RWPE2 (cell line): ENCODE measurements at regions not wholly inside any gene's neighbourhood (a gene's known extent, or its start where the extent isn't known, plus 50 kb on each side); places are given as distances from the start of the nearest gene placed in this dataset.

ENCODE experiments used
- ATAC-seq: fragments of 200-7000 bp; cut with Tn5 transposase; 3 replicates; pipeline ENCODE4 v1.9.1; 2021; ENCODE audit warnings: low read depth
- DNase-seq: peaks from one replicate; pipeline ENCODE4 v3.0.0-alpha.2; 2020; ENCODE audit warnings: low spot score
- H3K27ac ChIP-seq: fragments of 450-650 bp; 2 replicates; pipeline ENCODE4 v1.5.1; 2017; ENCODE audit warnings: mild to moderate bottlenecking; ENCODE audit not compliant: poor library complexity, severe bottlenecking
- H3K27me3 ChIP-seq: fragments of 250-450 bp; sonication (Bioruptor Pico); 2 replicates; pipeline ENCODE4 v1.5.1; 2021; ENCODE audit warnings: mild to moderate bottlenecking, moderate library complexity; ENCODE audit not compliant: insufficient read depth, poor library complexity, severe bottlenecking
- H3K36me3 ChIP-seq: fragments of 250-450 bp; sonication (Bioruptor Pico); 2 replicates; pipeline ENCODE4 v1.5.1; 2020; ENCODE audit warnings: low read depth, mild to moderate bottlenecking, moderate library complexity
- H3K4me1 ChIP-seq: fragments of 250-450 bp; sonication (Bioruptor Pico); 2 replicates; pipeline ENCODE4 v1.5.1; 2021; ENCODE audit warnings: mild to moderate bottlenecking, moderate library complexity; ENCODE audit not compliant: insufficient read depth, poor library complexity, severe bottlenecking
- H3K4me3 ChIP-seq: fragments of 250-450 bp; sonication (Bioruptor Pico); 2 replicates; pipeline ENCODE4 v1.5.1; 2021; ENCODE audit warnings: mild to moderate bottlenecking, moderate library complexity; ENCODE audit not compliant: severe bottlenecking
- H3K9me3 ChIP-seq: fragments of 250-450 bp; sonication (Bioruptor Pico); 2 replicates; pipeline ENCODE4 v1.5.1; 2021; ENCODE audit warnings: mild to moderate bottlenecking, moderate library complexity; ENCODE audit not compliant: severe bottlenecking
- CTCF ChIP-seq: fragments of 450-650 bp; IDR thresholded peaks from one replicate; pipeline ENCODE4 v1.5.1; 2017; ENCODE audit warnings: mild to moderate bottlenecking, moderate library complexity; ENCODE audit not compliant: poor library complexity, severe bottlenecking

DNA sequence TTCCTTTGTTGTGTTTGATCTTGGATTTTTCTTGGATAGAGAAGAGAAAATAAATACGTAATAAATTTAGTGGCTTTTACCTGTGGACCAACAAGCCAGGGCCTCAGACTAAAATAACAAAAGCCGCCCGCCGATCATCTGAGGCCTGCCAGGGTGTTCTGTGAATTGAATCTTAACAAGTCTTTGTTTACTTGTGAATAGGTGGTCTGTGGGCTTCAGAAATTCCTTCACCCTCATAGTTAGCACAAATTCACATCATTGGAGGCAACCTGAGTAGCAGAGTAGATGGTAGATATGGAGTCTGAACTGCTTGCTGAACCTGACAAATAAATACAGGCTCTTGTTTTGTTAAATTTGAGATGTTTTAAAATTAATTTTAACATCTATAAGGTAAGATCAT, 176.3 kb upstream of the MTNR1B start:
- Histone ChIP-seq H3K4me3 (no peak overlapping the region), H3K27ac (no peak overlapping the region)
- no peak for ATAC-seq

DNA sequence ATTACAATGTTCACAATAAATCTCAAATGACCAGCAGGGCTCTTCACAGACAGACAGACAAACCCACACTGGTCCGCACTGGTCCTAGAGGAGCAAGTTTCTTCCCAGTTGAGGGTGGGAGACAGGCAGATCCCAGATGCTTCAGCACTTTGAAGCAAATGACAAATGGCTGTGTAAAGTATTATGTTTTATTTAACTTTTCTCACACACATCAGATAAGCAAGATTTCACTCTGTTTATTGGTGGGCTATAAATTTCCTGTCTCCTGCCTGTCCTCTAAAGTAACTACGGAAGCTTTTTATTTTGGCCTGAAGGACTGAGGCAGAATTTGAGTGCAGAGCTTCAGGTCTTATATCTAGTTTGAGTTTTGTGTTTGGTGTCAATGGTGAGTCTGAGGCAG, 174.7 kb upstream of the MTNR1B start:
- no peak for TF ChIP-seq CTCF

More for the DNA sequence above, 176.3 kb upstream of the MTNR1B start:
- H3K4me1 ChIP-seq = no peaks in the 10 kb centered on the region
- H3K36me3 ChIP-seq = no peaks in the 10 kb centered on the region
- no peaks in the 10 kb centered on the region for H3K27me3 ChIP-seq
- no peak for TF ChIP-seq CTCF
- no peaks in the 10 kb centered on the region for H3K9me3 ChIP-seq
- no peak for DNase-seq

GRCh38 chr11:92796744-92797143, 172.7 kb upstream of the MTNR1B start:
- H3K27ac ChIP-seq = no peak overlapping the region
- no peaks in the 10 kb centered on the region for H3K27me3 ChIP-seq
- H3K9me3 ChIP-seq = no peaks in the 10 kb centered on the region
- H3K4me1 ChIP-seq = no peaks in the 10 kb centered on the region
- no peak for DNase-seq
- ATAC-seq = no peak
- no peak overlapping the region for H3K4me3 ChIP-seq
- TF ChIP-seq CTCF = no peak
- H3K36me3 ChIP-seq = no peaks in the 10 kb centered on the region

More for the DNA sequence above, 174.7 kb upstream of the MTNR1B start:
- ATAC-seq = no peak
- Histone ChIP-seq H3K4me1 (no peaks in the 10 kb centered on the region), H3K27me3 (no peaks in the 10 kb centered on the region), H3K36me3 (no peaks in the 10 kb centered on the region), H3K4me3 (no peak overlapping the region), H3K9me3 (no peaks in the 10 kb centered on the region), H3K27ac (no peak overlapping the region)
- no peak for DNase-seq

DNA sequence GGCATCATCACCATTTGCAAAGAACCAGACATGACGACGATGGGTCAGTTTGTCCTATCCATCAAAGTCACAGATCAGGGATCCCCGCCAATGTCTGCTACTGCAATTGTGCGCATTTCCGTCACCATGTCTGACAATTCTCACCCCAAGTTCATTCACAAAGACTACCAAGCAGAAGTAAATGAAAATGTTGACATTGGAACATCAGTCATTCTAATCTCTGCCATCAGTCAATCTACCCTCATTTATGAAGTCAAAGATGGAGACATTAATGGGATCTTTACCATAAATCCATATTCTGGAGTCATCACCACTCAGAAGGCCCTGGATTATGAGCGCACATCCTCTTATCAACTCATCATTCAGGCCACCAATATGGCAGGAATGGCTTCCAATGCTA, 171.6 kb upstream of the MTNR1B start:
- ATAC-seq = no peak
- H3K4me3 ChIP-seq = no peak overlapping the region
- DNase-seq = no peak
- no peaks in the 10 kb centered on the region for H3K27me3 ChIP-seq
- H3K36me3 ChIP-seq = no peaks in the 10 kb centered on the region
- H3K27ac ChIP-seq = no peak overlapping the region
- no peak for TF ChIP-seq CTCF
- no peaks in the 10 kb centered on the region for H3K4me1 ChIP-seq
- no peaks in the 10 kb centered on the region for H3K9me3 ChIP-seq

DNA sequence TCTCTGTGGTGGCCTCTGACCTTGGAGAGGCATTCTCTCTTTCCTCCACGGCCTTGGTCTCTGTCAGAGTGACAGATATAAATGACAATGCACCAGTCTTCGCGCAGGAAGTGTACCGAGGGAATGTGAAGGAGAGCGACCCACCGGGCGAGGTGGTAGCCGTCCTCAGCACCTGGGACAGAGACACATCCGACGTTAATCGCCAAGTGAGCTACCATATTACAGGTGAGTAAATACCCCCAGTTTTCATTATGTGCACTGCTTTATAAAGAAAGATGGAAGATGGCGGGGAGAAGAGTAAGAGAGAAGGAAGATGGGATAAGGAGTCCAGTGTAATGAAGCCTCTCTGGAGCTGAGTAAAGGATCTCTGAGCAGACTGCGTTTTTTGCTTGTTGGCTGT, 167.8 kb upstream of the MTNR1B start:
- H3K9me3 ChIP-seq = no peaks in the 10 kb centered on the region
- H3K27me3 ChIP-seq = no peaks in the 10 kb centered on the region
- H3K4me3 ChIP-seq = no peak overlapping the region
- no peaks in the 10 kb centered on the region for H3K4me1 ChIP-seq
- H3K27ac ChIP-seq = no peak overlapping the region
- ATAC-seq (no peak), DNase-seq (no peak)
- no peak for TF ChIP-seq CTCF
- no peaks in the 10 kb centered on the region for H3K36me3 ChIP-seq
